H9 (cell line): ENCODE measurements at regions not wholly inside any gene's neighbourhood (a gene's known extent, or its start where the extent isn't known, plus 50 kb on each side); places are given as distances from the start of the nearest gene placed in this dataset.

Experiments used
- DNase-seq: peaks from one replicate; pipeline ENCODE4 v3.0.0-alpha.2; 2017
- H2AFZ ChIP-seq: one replicate; pipeline ENCODE4 v1.6.1; 2013; ENCODE audit warnings: mild to moderate bottlenecking, low read length, control low read depth, moderate library complexity
- H2AK5ac ChIP-seq: 2 replicates; pipeline ENCODE4 v1.6.1; 2013; ENCODE audit warnings: low read length, control low read depth, mixed read lengths; ENCODE audit not compliant: insufficient read length
- H2BK120ac ChIP-seq: one replicate; pipeline ENCODE4 v1.6.1; 2013; ENCODE audit warnings: low read depth, mild to moderate bottlenecking, low read length, control low read depth, inconsistent platforms; ENCODE audit not compliant: poor library complexity, severe bottlenecking
- H2BK12ac ChIP-seq: 2 replicates; pipeline ENCODE4 v1.6.1; 2013; ENCODE audit warnings: low read length, control low read depth, mixed read lengths, low read depth; ENCODE audit not compliant: insufficient read length
- H2BK15ac ChIP-seq: 2 replicates; pipeline ENCODE4 v1.6.1; 2013; ENCODE audit warnings: low read depth, low read length, control low read depth
- H2BK20ac ChIP-seq: one replicate; pipeline ENCODE4 v1.6.1; 2013; ENCODE audit warnings: low read depth, mild to moderate bottlenecking, low read length, control low read depth, inconsistent platforms; ENCODE audit not compliant: poor library complexity, severe bottlenecking
- H2BK5ac ChIP-seq: 2 replicates; pipeline ENCODE4 v1.6.1; 2013; ENCODE audit warnings: low read length, control low read depth, mixed read lengths; ENCODE audit not compliant: insufficient read length
- H3K14ac ChIP-seq: 2 replicates; pipeline ENCODE4 v1.6.1; 2013; ENCODE audit warnings: low read length, control low read depth; ENCODE audit not compliant: insufficient read depth
- H3K18ac ChIP-seq: 2 replicates; pipeline ENCODE4 v1.6.1; 2013; ENCODE audit warnings: low read depth, mild to moderate bottlenecking, mixed read lengths, low read length, control low read depth; ENCODE audit not compliant: insufficient read length
- H3K23ac ChIP-seq: 2 replicates; pipeline ENCODE4 v1.6.1; 2013; ENCODE audit warnings: low read length, control low read depth, mixed read lengths, low read depth; ENCODE audit not compliant: insufficient read length
- H3K23me2 ChIP-seq: 2 replicates; pipeline ENCODE4 v1.6.1; 2013; ENCODE audit warnings: low read depth, mild to moderate bottlenecking, mixed read lengths, low read length, control low read depth; ENCODE audit not compliant: insufficient read length, poor library complexity, severe bottlenecking
- H3K27ac ChIP-seq: 2 replicates; pipeline ENCODE4 v1.5.1; 2013; ENCODE audit warnings: low read length, control low read depth, mixed read lengths, low read depth; ENCODE audit not compliant: insufficient read length
- H3K27me3 ChIP-seq: 2 replicates; pipeline ENCODE4 v1.6.1; 2013; ENCODE audit warnings: low read length, control low read depth, inconsistent platforms; ENCODE audit not compliant: insufficient read depth
- H3K4ac ChIP-seq: 2 replicates; pipeline ENCODE4 v1.6.1; 2013; ENCODE audit warnings: low read depth, mild to moderate bottlenecking, control low read depth, inconsistent platforms, low read length, moderate library complexity
- H3K4me1 ChIP-seq: 2 replicates; pipeline ENCODE4 v1.6.1; 2013; ENCODE audit warnings: low read length, control low read depth, inconsistent platforms; ENCODE audit not compliant: insufficient read depth
- H3K4me2 ChIP-seq: 2 replicates; pipeline ENCODE4 v1.6.1; 2013; ENCODE audit warnings: low read length, control low read depth, mixed read lengths; ENCODE audit not compliant: insufficient read length, insufficient read depth
- H3K56ac ChIP-seq: 2 replicates; pipeline ENCODE4 v1.6.1; 2013; ENCODE audit warnings: low read depth, mild to moderate bottlenecking, mixed read lengths, low read length, control low read depth; ENCODE audit not compliant: insufficient read length
- H3K79me1 ChIP-seq: 2 replicates; pipeline ENCODE4 v1.6.1; 2013; ENCODE audit warnings: low read depth, mild to moderate bottlenecking, moderate library complexity, low read length, control low read depth, inconsistent platforms; ENCODE audit not compliant: insufficient read depth, poor library complexity, severe bottlenecking
- H3K79me2 ChIP-seq: 2 replicates; pipeline ENCODE4 v1.6.1; 2013; ENCODE audit warnings: low read length, control low read depth, inconsistent platforms; ENCODE audit not compliant: insufficient read depth
- H3K9ac ChIP-seq: 2 replicates; pipeline ENCODE4 v1.6.1; 2013; ENCODE audit warnings: low read length, control low read depth, mixed read lengths; ENCODE audit not compliant: insufficient read length; ENCODE audit errors: extremely low read depth
- H3K9me3 ChIP-seq: one replicate; pipeline ENCODE4 v1.6.1; 2013; ENCODE audit warnings: low read depth, low read length, inconsistent platforms; ENCODE audit not compliant: control insufficient read depth
- H3T11ph ChIP-seq: one replicate; pipeline ENCODE4 v1.6.1; 2013; ENCODE audit warnings: mild to moderate bottlenecking, low read length, control low read depth, inconsistent platforms
- H4K20me1 ChIP-seq: one replicate; pipeline ENCODE4 v1.6.1; 2013; ENCODE audit not compliant: control insufficient read depth, insufficient read length, insufficient read depth
- H4K5ac ChIP-seq: 2 replicates; pipeline ENCODE4 v1.6.1; 2013; ENCODE audit warnings: low read depth, mild to moderate bottlenecking, mixed read lengths, low read length, control low read depth; ENCODE audit not compliant: insufficient read length
- H4K8ac ChIP-seq: replicated peaks from 2 replicates; pipeline ENCODE4 v1.6.1; 2013; ENCODE audit warnings: low read length, control low read depth, mixed read lengths, low read depth; ENCODE audit not compliant: insufficient read length
- H4K91ac ChIP-seq: 2 replicates; pipeline ENCODE4 v1.6.1; 2013; ENCODE audit warnings: low read depth, mild to moderate bottlenecking, moderate library complexity, mixed read lengths, low read length, control low read depth; ENCODE audit not compliant: insufficient read length
- H3K27ac Mint-ChIP-seq, 3 experiments: 2 replicates in 2 of 3; 3 replicates in 1 of 3; pipeline ENCODE4 v1.8.0; 2020 to 2021; ENCODE audit warnings: mixed read lengths in 3 of 3, mild to moderate bottlenecking in 1 of 3, moderate library complexity in 1 of 3
- H3K27me3 Mint-ChIP-seq: 2 replicates; pipeline ENCODE4 v1.8.0; 2021; ENCODE audit warnings: low read depth, mild to moderate bottlenecking, moderate library complexity, mixed read lengths
- H3K36me3 Mint-ChIP-seq, 3 experiments: 2 replicates in 2 of 3; 3 replicates in 1 of 3; pipeline ENCODE4 v1.8.0; 2020 to 2021; ENCODE audit warnings: low read depth in 3 of 3, mixed read lengths in 3 of 3; ENCODE audit not compliant: insufficient read depth in 1 of 3
- H3K4me1 Mint-ChIP-seq, 2 experiments: 2 replicates each; pipeline ENCODE4 v1.8.0; 2020; ENCODE audit warnings: mixed read lengths in 2 of 2
- H3K4me3 Mint-ChIP-seq, 2 experiments: 2 replicates in 1 of 2; 3 replicates in 1 of 2; pipeline ENCODE4 v1.8.0; 2020 to 2021; ENCODE audit warnings: mild to moderate bottlenecking in 2 of 2, mixed read lengths in 2 of 2, moderate library complexity in 1 of 2
- H3K9me3 Mint-ChIP-seq, 2 experiments: 2 replicates in 1 of 2; 3 replicates in 1 of 2; pipeline ENCODE4 v1.8.0; 2020; ENCODE audit warnings: mild to moderate bottlenecking in 2 of 2, mixed read lengths in 2 of 2, moderate library complexity in 1 of 2
- TF ChIP-seq, protein P1 (sequence below): fragments of 200-600 bp; sonication (generic); conservative IDR thresholded peaks from 3 replicates; pipeline ENCODE4 v1.8.0; 2021; ENCODE audit warnings: antibody characterized with exemption, mild to moderate bottlenecking

DNA sequence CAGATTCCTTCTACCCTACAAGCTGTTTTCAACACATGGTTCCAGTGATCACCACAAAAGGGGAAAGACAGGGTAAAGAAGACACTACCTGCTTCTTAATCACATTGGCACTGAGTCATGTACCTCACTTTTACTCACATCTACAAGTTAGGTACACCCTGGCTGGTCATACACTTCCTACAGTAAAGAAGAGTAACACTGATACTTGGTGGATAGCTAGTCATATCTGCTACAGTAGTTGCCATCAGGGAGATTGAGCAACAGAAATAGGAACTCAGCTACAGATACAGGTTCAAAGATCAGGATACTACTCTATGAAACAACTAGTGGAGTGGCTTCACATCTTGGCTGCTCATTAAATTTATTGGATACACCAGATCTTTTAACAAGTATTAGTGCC is 105.4 kb upstream of the DIAPH2 start:
- H4K8ac ChIP-seq: no peak overlapping the region
- no peak for DNase-seq
- no peak overlapping the region for H2BK120ac ChIP-seq
- no peak overlapping the region for H2BK20ac ChIP-seq
- H3K27me3 Mint-ChIP-seq: no peaks in the 10 kb centered on the region
- H4K5ac ChIP-seq: no peak overlapping the region
- H3K4me1 Mint-ChIP-seq: no peaks in the 10 kb centered on the region
- H4K91ac ChIP-seq: no peak overlapping the region
- H3K27ac Mint-ChIP-seq: no peak overlapping the region
- no peaks in the 10 kb centered on the region for H4K20me1 ChIP-seq
- H3K4me2 ChIP-seq: no peak overlapping the region
- H3K27me3 ChIP-seq: no peaks in the 10 kb centered on the region
- no peak overlapping the region for H3T11ph ChIP-seq
- no peak overlapping the region for H3K18ac ChIP-seq
- H3K36me3 Mint-ChIP-seq: no peaks in the 10 kb centered on the region; a peak in 1 of 7 replicates
- H3K23ac ChIP-seq: no peak overlapping the region
- TF ChIP-seq, protein P1, sequence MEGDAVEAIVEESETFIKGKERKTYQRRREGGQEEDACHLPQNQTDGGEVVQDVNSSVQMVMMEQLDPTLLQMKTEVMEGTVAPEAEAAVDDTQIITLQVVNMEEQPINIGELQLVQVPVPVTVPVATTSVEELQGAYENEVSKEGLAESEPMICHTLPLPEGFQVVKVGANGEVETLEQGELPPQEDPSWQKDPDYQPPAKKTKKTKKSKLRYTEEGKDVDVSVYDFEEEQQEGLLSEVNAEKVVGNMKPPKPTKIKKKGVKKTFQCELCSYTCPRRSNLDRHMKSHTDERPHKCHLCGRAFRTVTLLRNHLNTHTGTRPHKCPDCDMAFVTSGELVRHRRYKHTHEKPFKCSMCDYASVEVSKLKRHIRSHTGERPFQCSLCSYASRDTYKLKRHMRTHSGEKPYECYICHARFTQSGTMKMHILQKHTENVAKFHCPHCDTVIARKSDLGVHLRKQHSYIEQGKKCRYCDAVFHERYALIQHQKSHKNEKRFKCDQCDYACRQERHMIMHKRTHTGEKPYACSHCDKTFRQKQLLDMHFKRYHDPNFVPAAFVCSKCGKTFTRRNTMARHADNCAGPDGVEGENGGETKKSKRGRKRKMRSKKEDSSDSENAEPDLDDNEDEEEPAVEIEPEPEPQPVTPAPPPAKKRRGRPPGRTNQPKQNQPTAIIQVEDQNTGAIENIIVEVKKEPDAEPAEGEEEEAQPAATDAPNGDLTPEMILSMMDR: no peak
- H3K4me1 ChIP-seq: no peaks in the 10 kb centered on the region
- no peaks in the 10 kb centered on the region for H3K9me3 Mint-ChIP-seq
- H2AFZ ChIP-seq: no peak overlapping the region
- no peaks in the 10 kb centered on the region for H3K9me3 ChIP-seq
- H2BK12ac ChIP-seq: no peak overlapping the region
- no peaks in the 10 kb centered on the region for H3K23me2 ChIP-seq
- no peak overlapping the region for H3K27ac ChIP-seq
- H3K4me3 Mint-ChIP-seq: no peak overlapping the region
- H3K9ac ChIP-seq: no peak overlapping the region
- H3K79me2 ChIP-seq: no peaks in the 10 kb centered on the region
- H3K14ac ChIP-seq: no peak overlapping the region
- H2BK5ac ChIP-seq: no peak overlapping the region
- no peaks in the 10 kb centered on the region for H3K79me1 ChIP-seq
- H3K56ac ChIP-seq: no peak overlapping the region
- no peak overlapping the region for H2BK15ac ChIP-seq
- no peak overlapping the region for H3K4ac ChIP-seq
- no peak overlapping the region for H2AK5ac ChIP-seq
